HepG2 (cell line): ENCODE measurements at regions not wholly inside any gene's neighbourhood (a gene's known extent, or its start where the extent isn't known, plus 50 kb on each side); places are given as distances from the start of the nearest gene placed in this dataset.
"Not testable (repeated sequence)": the region's sequence is repeated elsewhere in the genome, so short reads cannot be mapped to it uniquely, and the experiment has no call there.

Experiments used
- ATAC-seq: fragments of 200-7000 bp; cut with Tn5 transposase; 3 replicates; pipeline ENCODE4 v1.9.1; 2020; ENCODE audit warnings: mild to moderate bottlenecking, moderate library complexity
- BruUV-seq: library from RNA; stranded (reverse); fragments of 400-500 nt; replicated peaks from 2 replicates; lab custom pipeline; 2021; lab: Mats Ljungman, UMichigan
- CTCF ChIA-PET: fragments of 300-600 bp; formaldehyde crosslinking; extraction: SDS; loops from one replicate; lab custom pipeline; 2021; ENCODE audit warnings: low total read pairs, inconsistent platforms, low intra/inter-chr PET ratio; lab: Yijun Ruan, JAX
- POLR2A ChIA-PET: fragments of 350-600 bp; sonication (Branson Sonifier 250); formaldehyde crosslinking; loops from one replicate; lab custom pipeline; 2020; ENCODE audit warnings: antibody characterized with exemption, inconsistent platforms; lab: Yijun Ruan, JAX
- DNase-seq: peaks from one replicate; pipeline ENCODE4 v3.0.0-alpha.2; 2015; ENCODE audit warnings: low spot score
- FAIRE-seq: peaks from 3 replicates; lab custom pipeline; 2011; peaks lifted over from hg19 to GRCh38; lab: Jason Lieb, UNC
- H2AFZ ChIP-seq: one replicate; pipeline ENCODE4 v1.6.1; 2011; ENCODE audit warnings: low read length, inconsistent platforms
- H3K27ac ChIP-seq: fragments of 300-600 bp; 3 replicates; pipeline ENCODE4 v1.8.0; 2011; ENCODE audit warnings: mixed run types, mild to moderate bottlenecking, mixed read lengths, low read length, inconsistent platforms; ENCODE audit not compliant: insufficient read depth; ENCODE audit errors: extremely low read length
- H3K27me3 ChIP-seq, 2 experiments: fragments of 200-600 bp in 1 of 2; 2 replicates in 1 of 2; 3 replicates in 1 of 2; pipeline versions ENCODE4 v1.6.0 to v1.8.0; 2011; ENCODE audit warnings: low read length in 2 of 2, mild to moderate bottlenecking in 2 of 2, moderate library complexity in 2 of 2, inconsistent platforms in 1 of 2; ENCODE audit not compliant: insufficient read depth in 2 of 2, control insufficient read depth in 1 of 2
- H3K36me3 ChIP-seq, 2 experiments: fragments of 200-600 bp in 1 of 2; replicated peaks in 1 of 2; 2 replicates in 1 of 2; 3 replicates in 1 of 2; pipeline versions ENCODE4 v1.5.1 to v1.8.0; 2011; ENCODE audit warnings: low read length in 2 of 2, inconsistent platforms in 1 of 2; ENCODE audit not compliant: insufficient read depth in 2 of 2, control insufficient read depth in 1 of 2
- H3K4me1 ChIP-seq: 2 replicates; pipeline ENCODE4 v1.5.1; 2012; ENCODE audit warnings: low read length, inconsistent platforms; ENCODE audit not compliant: insufficient read depth
- H3K4me2 ChIP-seq: 2 replicates; pipeline ENCODE4 v1.6.0; 2011; ENCODE audit warnings: low read depth, low read length, inconsistent platforms
- H3K4me3 ChIP-seq, 3 experiments: fragments of 200-600 bp in 1 of 3; sonication (generic), shearing (Covaris generic) in 1 of 3; replicated peaks in 1 of 3; 2 replicates each; pipeline ENCODE4 v1.5.1; 2011 to 2016; ENCODE audit warnings: low read length in 3 of 3, inconsistent platforms in 2 of 3, low read depth in 2 of 3, mild to moderate bottlenecking in 2 of 3, control low read depth in 1 of 3, mixed read lengths in 1 of 3; ENCODE audit not compliant: insufficient read depth in 1 of 3
- H3K79me2 ChIP-seq: one replicate; pipeline ENCODE4 v1.6.1; 2011; ENCODE audit warnings: low read length, inconsistent platforms; ENCODE audit not compliant: insufficient read depth
- H3K9ac ChIP-seq: 2 replicates; pipeline ENCODE4 v1.6.0; 2011; ENCODE audit warnings: mild to moderate bottlenecking, low read depth, low read length, inconsistent platforms; ENCODE audit not compliant: insufficient read depth
- H3K9me3 ChIP-seq: 2 replicates; pipeline ENCODE4 v1.5.1; 2012; ENCODE audit warnings: mild to moderate bottlenecking, low read length
- H4K20me1 ChIP-seq: 2 replicates; pipeline ENCODE4 v1.6.0; 2011; ENCODE audit warnings: inconsistent platforms, mild to moderate bottlenecking, low read length, moderate library complexity; ENCODE audit not compliant: insufficient read depth
- ARID4A ChIP-seq: sonication (generic); formaldehyde crosslinking; IDR thresholded peaks from 2 replicates; pipeline ENCODE4 v1.5.0; 2020; ENCODE audit warnings: mild to moderate bottlenecking, missing genetic modification reagents, borderline replicate concordance
- ATM ChIP-seq: fragments of 450-650 bp; IDR thresholded peaks from 2 replicates; pipeline ENCODE4 v1.7.1; 2017; ENCODE audit warnings: mild to moderate bottlenecking, borderline replicate concordance
- NCOA2 ChIP-seq: sonication (generic); formaldehyde crosslinking; IDR thresholded peaks from 2 replicates; pipeline ENCODE4 v1.8.0; 2022; ENCODE audit warnings: inconsistent platforms
- SOX6 ChIP-seq, 2 experiments: fragments of 450-650 bp in 1 of 2; sonication (generic) in 1 of 2; formaldehyde crosslinking in 1 of 2; IDR thresholded peaks; 2 replicates each; pipeline versions ENCODE4 v1.4.0 to v1.6.1; 2017 to 2020; ENCODE audit warnings: antibody characterized with exemption in 1 of 2, mild to moderate bottlenecking in 1 of 2, missing genetic modification reagents in 1 of 2
- ZNF280D ChIP-seq: sonication (generic); formaldehyde crosslinking; IDR thresholded peaks from 2 replicates; pipeline ENCODE4 v1.5.1; 2020; ENCODE audit warnings: mild to moderate bottlenecking, missing genetic modification reagents
- WGBS: methylation state at CpG from one replicate; pipeline ENCODE4 v1.1.6; 2017; ENCODE audit warnings: low lambda C conversion rate; 5-methylcytosine and 5-hydroxymethylcytosine counted together
- in situ Hi-C: cut with HindIII; loops from 2 replicates; pipeline ENCODE4 v1.10.0; 2017; ENCODE audit warnings: low pct_unique_long_range_greater_than_20kb; ENCODE audit not compliant: extremely low pct_ligation_motif_present
- intact Hi-C: fragments of 100-400 bp; cut with micrococcal nuclease; formaldehyde crosslinking; loops from one replicate; pipeline ENCODE4 v1.10.0; 2022; ENCODE audit not compliant: unreplicated experiment

- WGBS: 24% methylated on average over 15 of the region's 15 CpGs
- no peak overlapping the region for H3K27ac ChIP-seq
- POLR2A ChIA-PET: no interaction called here
- no peak for DNase-seq
- no TSS peak for BruUV-seq
- H4K20me1 ChIP-seq: no peaks in the 10 kb centered on the region
- H3K36me3 ChIP-seq: no peaks in the 10 kb centered on the region
- CTCF ChIA-PET: no interaction called here
- H3K9me3 ChIP-seq: no peaks in the 10 kb centered on the region
- H3K27me3 ChIP-seq: peaks cover 0 to 27% of the 10 kb centered on the region in 2 experiments; a peak in 1 of 5 replicates
- in situ Hi-C loops: no loop called here
- H3K4me3 ChIP-seq: no peak overlapping the region
- no peak for FAIRE-seq
- intact Hi-C loops: no loop called here
- H3K4me2 ChIP-seq: no peak overlapping the region
- no peaks in the 10 kb centered on the region for H3K4me1 ChIP-seq
- no peak for TF ChIP-seq ARID4A (CRISPR knock-in tag)
- no peak for TF ChIP-seq SOX6 (IDR thresholded peaks at IDR 0.05)
- TF ChIP-seq SOX6 (CRISPR knock-in tag; IDR thresholded peaks at IDR 0.05): no peak
- TF ChIP-seq NCOA2: no peak
- no peak for TF ChIP-seq ZNF280D (CRISPR knock-in tag)
- no peak for TF ChIP-seq ATM
- ATAC-seq: no peak
- H3K9ac ChIP-seq: no peak overlapping the region
- H3K79me2 ChIP-seq: no peaks in the 10 kb centered on the region
- H2AFZ ChIP-seq: no peak overlapping the region
These were observed 185.3 kb downstream of the RPS24 start for GRCh38 chr10:78218798-78219490.

GRCh38 chr10:78219568-78219967 is 185.9 kb downstream of the RPS24 start:
- intact Hi-C loops, H3K4me3 ChIP-seq, H3K4me2 ChIP-seq, H3K9ac ChIP-seq, H4K20me1 ChIP-seq, POLR2A ChIA-PET, BruUV-seq, H3K36me3 ChIP-seq, ATAC-seq, H3K4me1 ChIP-seq, H3K27ac ChIP-seq, FAIRE-seq, CTCF ChIA-PET, H3K79me2 ChIP-seq, H2AFZ ChIP-seq, H3K9me3 ChIP-seq, DNase-seq, in situ Hi-C loops: not testable (repeated sequence)
- peaks cover 0 to 29% of the 10 kb centered on the region in 2 experiments; a peak in 1 of 5 replicates for H3K27me3 ChIP-seq
- 53% methylated on average over 4 of the region's 4 CpGs for WGBS
